Kidney tubule cell (primary cell): ENCODE measurements at regions not wholly inside any gene's neighbourhood (a gene's known extent, or its start where the extent isn't known, plus 50 kb on each side); places are given as distances from the start of the nearest gene placed in this dataset.

Source experiments
- DNase-seq: peaks from one replicate; pipeline ENCODE4 v3.0.0-alpha.2; 2018; ENCODE audit warnings: low spot score

GRCh38 chr9:673264-673965 is 168.1 kb upstream of the DMRT1 start:
- DNase-seq = no peak

- DNase-seq = no peak
Measured at GRCh38 chr9:673966-674526, 167.5 kb upstream of the DMRT1 start.

GRCh38 chr9:675697-676370 is 165.7 kb upstream of the DMRT1 start:
- DNase-seq = no peak

GRCh38 chr9:676780-677438 is 164.6 kb upstream of the DMRT1 start:
- peak; percentile 76 for DNase-seq

- DNase-seq = peak; percentile 23
Measured at GRCh38 chr9:677461-678097, 163.9 kb upstream of the DMRT1 start.

- no peak for DNase-seq
Measured at GRCh38 chr9:678897-679296, 162.6 kb upstream of the DMRT1 start.

- DNase-seq = no peak
Measured at GRCh38 chr9:679462-679861, 162.0 kb upstream of the DMRT1 start.

GRCh38 chr9:680106-680505 is 161.4 kb upstream of the DMRT1 start:
- DNase-seq = no peak

- peak; percentile 36 for DNase-seq
Measured at GRCh38 chr9:682633-683508, 158.6 kb upstream of the DMRT1 start.

GRCh38 chr9:683509-684021 is 157.9 kb upstream of the DMRT1 start:
- no peak for DNase-seq

GRCh38 chr9:684054-684890 is 157.2 kb upstream of the DMRT1 start:
- no peak for DNase-seq

GRCh38 chr9:684941-685340 is 156.6 kb upstream of the DMRT1 start:
- peak; percentile 10 for DNase-seq

GRCh38 chr9:686321-686813 is 155.1 kb upstream of the DMRT1 start:
- DNase-seq = no peak

GRCh38 chr9:687034-687785 is 154.3 kb upstream of the DMRT1 start:
- no peak for DNase-seq

GRCh38 chr9:687994-688393 is 153.5 kb upstream of the DMRT1 start:
- peak; percentile 13 for DNase-seq

GRCh38 chr9:690517-691111 is 150.9 kb upstream of the DMRT1 start:
- no peak for DNase-seq

GRCh38 chr9:691825-692400 is 149.6 kb upstream of the DMRT1 start:
- DNase-seq = no peak

- DNase-seq = no peak
Measured at GRCh38 chr9:692636-693129, 148.8 kb upstream of the DMRT1 start.
